Gastrocnemius medialis (tissue), 4 donors: ENCODE measurements at regions not wholly inside any gene's neighbourhood (a gene's known extent, or its start where the extent isn't known, plus 50 kb on each side); places are given as distances from the start of the nearest gene placed in this dataset.

Experiments used
- ATAC-seq, 2 donors: fragments of 150-250 bp; one replicate each; pipeline ENCODE4 v1.9.1; 2016
- DNase-seq, 2 donors: peaks; one replicate each; pipeline ENCODE4 v3.0.0-alpha.2; 2019
- H3K27ac ChIP-seq, 4 donors: fragments of 200-600 bp; sonication (generic); 1 replicate in 1 of 4; 2 replicates in 3 of 4; pipeline ENCODE4 v1.5.1; 2016 to 2018; ENCODE audit warnings: mild to moderate bottlenecking in 2 of 4, moderate library complexity in 1 of 4
- H3K27me3 ChIP-seq, 3 donors: fragments of 200-600 bp; sonication (generic) in 2 of 3; 1 replicate in 1 of 3; 2 replicates in 2 of 3; pipeline versions ENCODE4 v1.5.1 to v1.6.0; 2016 to 2019; ENCODE audit warnings: mild to moderate bottlenecking in 1 of 3, moderate library complexity in 1 of 3
- H3K36me3 ChIP-seq, 2 donors: fragments of 200-600 bp; sonication (generic) in 1 of 2; one replicate each; pipeline ENCODE4 v1.5.1; 2017 to 2018
- H3K4me1 ChIP-seq, 2 donors: fragments of 200-600 bp; sonication (generic) in 1 of 2; one replicate each; pipeline ENCODE4 v1.5.1; 2016 to 2017; ENCODE audit warnings: mild to moderate bottlenecking in 2 of 2
- H3K4me3 ChIP-seq, 4 donors: fragments of 200-600 bp; sonication (generic) in 3 of 4; 1 replicate in 1 of 4; 2 replicates in 3 of 4; pipeline ENCODE4 v1.5.1; 2016 to 2019; ENCODE audit warnings: mild to moderate bottlenecking in 2 of 4
- H3K9me3 ChIP-seq, 3 donors: fragments of 200-600 bp; sonication (generic) in 2 of 3; 1 replicate in 1 of 3; 2 replicates in 2 of 3; pipeline ENCODE4 v1.5.1; 2016 to 2019
- CTCF ChIP-seq, 5 experiments: fragments of 450-650 bp in 3 of 5; fragments of 200-600 bp in 2 of 5; sonication (generic) in 2 of 5; IDR thresholded peaks in 4 of 5; conservative IDR thresholded peaks in 1 of 5; 1 replicate in 4 of 5; 2 replicates in 1 of 5; pipeline ENCODE4 v1.5.1; 2016 to 2019; ENCODE audit warnings: antibody characterized with exemption in 5 of 5, mild to moderate bottlenecking in 3 of 5, moderate library complexity in 3 of 5
- POLR2A ChIP-seq, 2 donors: fragments of 450-650 bp; IDR thresholded peaks; one replicate each; pipeline ENCODE4 v1.6.1; 2017; ENCODE audit warnings: antibody characterized with exemption in 2 of 2, mild to moderate bottlenecking in 2 of 2, moderate library complexity in 2 of 2
- in situ Hi-C, 4 donors: fragments of 200-750 bp; cut with MboI; loops; one replicate each; pipeline versions ENCODE4 v1.15.0 to v1.8.0; 2017; ENCODE audit warnings: low sequenced_read_pairs in 4 of 4
- intact Hi-C: fragments of 100-400 bp; cut with DNase I; formaldehyde crosslinking; loops from one replicate; pipeline ENCODE4 v1.15.1; 2023; ENCODE audit warnings: low total_unique reads

- H3K4me3 ChIP-seq, result no peak overlapping the region
- no peaks in the 10 kb centered on the region for H3K27me3 ChIP-seq
- no peaks in the 10 kb centered on the region for H3K36me3 ChIP-seq
- TF ChIP-seq CTCF (IDR thresholded peaks at IDR 0.05 in 4 of 5, conservative IDR thresholded peaks at IDR 0.05 in 1 of 5) (no peak), POLR2A (IDR thresholded peaks at IDR 0.05) (no peak)
- no peak for DNase-seq
- H3K4me1 ChIP-seq, result no peaks in the 10 kb centered on the region
- H3K9me3 ChIP-seq, result no peaks in the 10 kb centered on the region
- no peak overlapping the region for H3K27ac ChIP-seq
- no peak for ATAC-seq
- in situ Hi-C loops (no loop called here), intact Hi-C loops (no loop called here)
These were observed 195.8 kb upstream of the NEBL start for GRCh38 chr10:21092683-21093524.

GRCh38 chr10:21090609-21091082 lies 193.5 kb upstream of the NEBL start:
- ATAC-seq, result no peak
- in situ Hi-C loops, result no loop called here
- Histone ChIP-seq H3K36me3 (no peaks in the 10 kb centered on the region), H3K4me1 (no peaks in the 10 kb centered on the region), H3K27ac (no peak overlapping the region), H3K4me3 (no peak overlapping the region), H3K9me3 (no peaks in the 10 kb centered on the region), H3K27me3 (no peaks in the 10 kb centered on the region)
- TF ChIP-seq CTCF (IDR thresholded peaks at IDR 0.05 in 4 of 5, conservative IDR thresholded peaks at IDR 0.05 in 1 of 5), result no peak
- DNase-seq, result no peak
- intact Hi-C loops, result no loop called here

GRCh38 chr10:21087476-21087875 lies 190.4 kb upstream of the NEBL start:
- intact Hi-C loops (no loop called here), in situ Hi-C loops (no loop called here)
- ATAC-seq (no peak), DNase-seq (no peak)
- H3K27me3 ChIP-seq, result no peaks in the 10 kb centered on the region
- no peaks in the 10 kb centered on the region for H3K9me3 ChIP-seq
- H3K36me3 ChIP-seq, result no peaks in the 10 kb centered on the region
- H3K27ac ChIP-seq, result no peak overlapping the region
- no peak overlapping the region for H3K4me3 ChIP-seq
- TF ChIP-seq POLR2A (IDR thresholded peaks at IDR 0.05) (no peak), CTCF (IDR thresholded peaks at IDR 0.05 in 4 of 5, conservative IDR thresholded peaks at IDR 0.05 in 1 of 5) (no peak)
- H3K4me1 ChIP-seq, result no peaks in the 10 kb centered on the region

GRCh38 chr10:21084700-21085099 lies 187.6 kb upstream of the NEBL start:
- TF ChIP-seq POLR2A (IDR thresholded peaks at IDR 0.05), result no peak
- TF ChIP-seq CTCF (IDR thresholded peaks at IDR 0.05 in 4 of 5, conservative IDR thresholded peaks at IDR 0.05 in 1 of 5), result no peak
- intact Hi-C loops, result no loop called here
- DNase-seq (no peak), ATAC-seq (no peak)
- in situ Hi-C loops, result loop anchor here in 1 of 4 donors (5.0 kb wide), 1 partner anchor 188 kb away; no protein-coding TSS in a partner anchor
- H3K27ac ChIP-seq, result no peak overlapping the region
- H3K36me3 ChIP-seq, result no peaks in the 10 kb centered on the region
- H3K4me1 ChIP-seq, result no peaks in the 10 kb centered on the region
- no peaks in the 10 kb centered on the region for H3K27me3 ChIP-seq
- H3K9me3 ChIP-seq, result no peaks in the 10 kb centered on the region
- no peak overlapping the region for H3K4me3 ChIP-seq
